Peyer's patch (tissue), 4 donors: ENCODE measurements at regions not wholly inside any gene's neighbourhood (a gene's known extent, or its start where the extent isn't known, plus 50 kb on each side); places are given as distances from the start of the nearest gene placed in this dataset.

ENCODE experiments used
- CTCF ChIP-seq, 6 experiments: fragments of 450-650 bp in 4 of 6; fragments of 200-600 bp in 2 of 6; sonication (generic) in 1 of 6; IDR thresholded peaks; one replicate each; pipeline ENCODE4 v1.5.1; 2017 to 2019; ENCODE audit warnings: antibody characterized with exemption in 6 of 6, mild to moderate bottlenecking in 3 of 6, moderate library complexity in 1 of 6
- POLR2A ChIP-seq, 2 donors: fragments of 450-650 bp; IDR thresholded peaks; one replicate each; pipeline ENCODE4 v1.5.1; 2017; ENCODE audit warnings: antibody characterized with exemption in 2 of 2, mild to moderate bottlenecking in 2 of 2, moderate library complexity in 2 of 2

GRCh38 chr7:34382166-34382893 is 275.7 kb upstream of the NPSR1 start:
- TF ChIP-seq CTCF (IDR thresholded peaks at IDR 0.05): no peak
- no peak for TF ChIP-seq POLR2A (IDR thresholded peaks at IDR 0.05)
